ENCODE measurements at regions not wholly inside any gene's neighbourhood (a gene's known extent, or its start where the extent isn't known, plus 50 kb on each side); places are given as distances from the start of the nearest gene placed in this dataset.

DNA sequence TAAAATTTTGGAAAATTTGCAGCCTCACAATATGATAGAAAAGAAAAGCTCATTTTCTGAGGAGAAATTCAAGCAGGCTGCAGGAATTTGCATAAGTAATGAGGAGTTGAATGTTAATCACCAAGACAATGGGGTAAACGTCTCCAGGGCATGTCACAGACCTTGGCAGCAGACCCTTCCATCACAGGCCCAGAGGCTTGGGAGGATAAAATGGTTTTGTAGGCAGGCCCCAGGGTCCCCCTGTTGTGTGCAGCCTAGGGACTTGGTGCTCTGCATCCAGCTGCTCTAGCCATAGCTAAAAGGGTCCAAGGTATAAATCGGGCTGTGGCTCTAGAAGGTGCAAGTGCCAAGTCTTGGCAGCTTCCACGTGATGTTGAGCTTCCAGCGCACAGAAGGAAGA is 112.2 kb upstream of the FMN2 start:
- H3K27ac ChIP-seq, result no peak overlapping the region
- TF ChIP-seq, protein P1, sequence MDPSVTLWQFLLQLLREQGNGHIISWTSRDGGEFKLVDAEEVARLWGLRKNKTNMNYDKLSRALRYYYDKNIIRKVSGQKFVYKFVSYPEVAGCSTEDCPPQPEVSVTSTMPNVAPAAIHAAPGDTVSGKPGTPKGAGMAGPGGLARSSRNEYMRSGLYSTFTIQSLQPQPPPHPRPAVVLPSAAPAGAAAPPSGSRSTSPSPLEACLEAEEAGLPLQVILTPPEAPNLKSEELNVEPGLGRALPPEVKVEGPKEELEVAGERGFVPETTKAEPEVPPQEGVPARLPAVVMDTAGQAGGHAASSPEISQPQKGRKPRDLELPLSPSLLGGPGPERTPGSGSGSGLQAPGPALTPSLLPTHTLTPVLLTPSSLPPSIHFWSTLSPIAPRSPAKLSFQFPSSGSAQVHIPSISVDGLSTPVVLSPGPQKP (IDR thresholded peaks at IDR 0.05; ENCODE audit: low read depth, low read length), result no peak
- TF ChIP-seq ZFP36 (IDR thresholded peaks at IDR 0.05; ENCODE audit: borderline replicate concordance, partially characterized antibody) (peak; percentile 93), POLR2A (IDR thresholded peaks at IDR 0.05; ENCODE audit: low read length) (no peak)
- ChIA-PET POLR2A (no interaction called here), CTCF (interaction anchor here (0.9 to 1.9 kb wide), 2 partner anchors 27 to 29 kb away, joined by 3 to 7 read pairs; no protein-coding TSS in a partner anchor)
- 2% methylated on average over 4 of the region's 4 CpGs for WGBS (ENCODE audit: missing lambda C conversion rate)
- H3K4me1 ChIP-seq, result no peaks in the 10 kb centered on the region
- peaks cover 36% of the 10 kb centered on the region; the same call in 2 of the 3 replicates for H3K9me3 ChIP-seq
- FAIRE-seq (no peak), ATAC-seq (no peak), DNase-seq (ENCODE audit: low read depth in 1 of 2, low spot score in 1 of 2) (no peak)
- H3K4me2 ChIP-seq, result no peak overlapping the region
- H3K4me3 ChIP-seq, result no peak overlapping the region

DNA sequence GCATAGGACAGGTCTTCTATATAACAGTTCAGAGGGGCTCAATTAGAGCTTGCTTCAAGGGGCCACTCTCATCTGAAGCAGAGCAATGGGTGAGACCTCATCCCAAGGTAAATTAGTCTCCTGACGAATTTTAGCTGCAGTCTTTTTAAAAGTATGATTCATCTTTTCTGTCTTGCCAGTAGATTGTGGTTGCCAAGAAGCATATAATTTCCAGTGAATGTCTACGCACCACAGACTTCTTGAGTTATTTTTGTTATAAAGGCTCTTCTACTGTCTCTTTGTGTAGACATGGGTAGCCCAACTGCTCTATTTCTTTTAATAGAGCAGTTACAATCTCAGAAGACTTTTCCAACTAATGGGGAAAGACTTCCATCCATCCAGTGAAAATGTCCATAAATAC is 108.9 kb upstream of the FMN2 start:
- POLR2A ChIA-PET, result no interaction called here
- no peak for DNase-seq (ENCODE audit: low read depth in 1 of 2, low spot score in 1 of 2)
- no peak for TF ChIP-seq HEYL (CRISPR knock-in tag; IDR thresholded peaks at IDR 0.05)
- no peak for TF ChIP-seq EHMT2 (IDR thresholded peaks at IDR 0.05; ENCODE audit: low read depth)
- TF ChIP-seq ZSCAN20 (CRISPR knock-in tag; IDR thresholded peaks at IDR 0.05), result no peak
- TF ChIP-seq, protein P1 (IDR thresholded peaks at IDR 0.05; ENCODE audit: low read depth, low read length), result no peak
- no peak for TF ChIP-seq HOXB5 (CRISPR knock-in tag; IDR thresholded peaks at IDR 0.05)
- TF ChIP-seq RAD21 (conservative IDR thresholded peaks at IDR 0.05 in 1 of 2, IDR thresholded peaks at IDR 0.05 in 1 of 2), result no peak
- no peak for TF ChIP-seq KDM5A (IDR thresholded peaks at IDR 0.05)
- TF ChIP-seq CHD4 (IDR thresholded peaks at IDR 0.05; ENCODE audit: borderline replicate concordance), result no peak
- no peak for TF ChIP-seq HOXA7 (CRISPR knock-in tag; IDR thresholded peaks at IDR 0.05)
- TF ChIP-seq, protein P2, sequence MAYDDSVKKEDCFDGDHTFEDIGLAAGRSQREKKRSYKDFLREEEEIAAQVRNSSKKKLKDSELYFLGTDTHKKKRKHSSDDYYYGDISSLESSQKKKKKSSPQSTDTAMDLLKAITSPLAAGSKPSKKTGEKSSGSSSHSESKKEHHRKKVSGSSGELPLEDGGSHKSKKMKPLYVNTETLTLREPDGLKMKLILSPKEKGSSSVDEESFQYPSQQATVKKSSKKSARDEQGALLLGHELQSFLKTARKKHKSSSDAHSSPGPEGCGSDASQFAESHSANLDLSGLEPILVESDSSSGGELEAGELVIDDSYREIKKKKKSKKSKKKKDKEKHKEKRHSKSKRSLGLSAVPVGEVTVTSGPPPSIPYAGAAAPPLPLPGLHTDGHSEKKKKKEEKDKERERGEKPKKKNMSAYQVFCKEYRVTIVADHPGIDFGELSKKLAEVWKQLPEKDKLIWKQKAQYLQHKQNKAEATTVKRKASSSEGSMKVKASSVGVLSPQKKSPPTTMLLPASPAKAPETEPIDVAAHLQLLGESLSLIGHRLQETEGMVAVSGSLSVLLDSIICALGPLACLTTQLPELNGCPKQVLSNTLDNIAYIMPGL (CRISPR knock-in tag; IDR thresholded peaks at IDR 0.05; ENCODE audit: borderline replicate concordance), result no peak
- no peak for TF ChIP-seq MYC (IDR thresholded peaks at IDR 0.05; ENCODE audit: borderline replicate concordance, low read length)
- no peak for TF ChIP-seq ZFP36 (IDR thresholded peaks at IDR 0.05; ENCODE audit: borderline replicate concordance, partially characterized antibody)

DNA sequence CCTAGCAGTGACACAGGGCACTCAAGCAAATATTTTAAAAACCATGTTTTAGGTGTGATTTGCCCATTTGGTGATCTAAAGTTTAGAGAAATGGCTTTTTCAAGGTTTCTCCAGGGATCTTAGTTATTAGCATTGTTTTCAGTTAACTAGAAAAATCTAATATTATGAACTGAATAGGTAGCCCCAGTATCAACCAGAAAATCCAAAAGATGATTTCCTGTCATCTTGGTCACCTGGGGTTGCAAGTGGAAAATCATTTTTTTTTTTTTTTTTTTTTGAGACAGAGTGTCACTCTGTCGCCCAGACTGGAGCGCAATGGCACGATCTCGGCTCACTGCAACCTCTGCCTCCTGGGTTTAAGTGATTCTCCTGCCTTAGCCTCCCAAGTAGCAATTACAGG is 106.6 kb upstream of the FMN2 start:
- CTCF ChIA-PET, result no interaction called here
- H3K27ac ChIP-seq, result no peak overlapping the region
- no peaks in the 10 kb centered on the region for H3K4me1 ChIP-seq
- no peak for FAIRE-seq
- POLR2A ChIA-PET, result no interaction called here
- 65% methylated on average over 4 of the region's 4 CpGs for WGBS (ENCODE audit: missing lambda C conversion rate)
- TF ChIP-seq ZC3H11A (IDR thresholded peaks at IDR 0.05) (no peak), ZFP36 (IDR thresholded peaks at IDR 0.05; ENCODE audit: borderline replicate concordance, partially characterized antibody) (no peak), KDM1A (IDR thresholded peaks at IDR 0.05; ENCODE audit: low read depth) (no peak), PHF8 (IDR thresholded peaks at IDR 0.05; ENCODE audit: borderline replicate concordance, low read depth) (no peak), HOXA7 (CRISPR knock-in tag; IDR thresholded peaks at IDR 0.05) (no peak), RFX5 (IDR thresholded peaks at IDR 0.05) (no peak), MAFK (IDR thresholded peaks at IDR 0.05; ENCODE audit: partially characterized antibody) (no peak), ESRRA (IDR thresholded peaks at IDR 0.05; ENCODE audit: borderline replicate concordance, low read length) (no peak)
- TF ChIP-seq, protein P3, sequence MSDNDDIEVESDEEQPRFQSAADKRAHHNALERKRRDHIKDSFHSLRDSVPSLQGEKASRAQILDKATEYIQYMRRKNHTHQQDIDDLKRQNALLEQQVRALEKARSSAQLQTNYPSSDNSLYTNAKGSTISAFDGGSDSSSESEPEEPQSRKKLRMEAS (IDR thresholded peaks at IDR 0.05), result no peak
- TF ChIP-seq, protein P4, sequence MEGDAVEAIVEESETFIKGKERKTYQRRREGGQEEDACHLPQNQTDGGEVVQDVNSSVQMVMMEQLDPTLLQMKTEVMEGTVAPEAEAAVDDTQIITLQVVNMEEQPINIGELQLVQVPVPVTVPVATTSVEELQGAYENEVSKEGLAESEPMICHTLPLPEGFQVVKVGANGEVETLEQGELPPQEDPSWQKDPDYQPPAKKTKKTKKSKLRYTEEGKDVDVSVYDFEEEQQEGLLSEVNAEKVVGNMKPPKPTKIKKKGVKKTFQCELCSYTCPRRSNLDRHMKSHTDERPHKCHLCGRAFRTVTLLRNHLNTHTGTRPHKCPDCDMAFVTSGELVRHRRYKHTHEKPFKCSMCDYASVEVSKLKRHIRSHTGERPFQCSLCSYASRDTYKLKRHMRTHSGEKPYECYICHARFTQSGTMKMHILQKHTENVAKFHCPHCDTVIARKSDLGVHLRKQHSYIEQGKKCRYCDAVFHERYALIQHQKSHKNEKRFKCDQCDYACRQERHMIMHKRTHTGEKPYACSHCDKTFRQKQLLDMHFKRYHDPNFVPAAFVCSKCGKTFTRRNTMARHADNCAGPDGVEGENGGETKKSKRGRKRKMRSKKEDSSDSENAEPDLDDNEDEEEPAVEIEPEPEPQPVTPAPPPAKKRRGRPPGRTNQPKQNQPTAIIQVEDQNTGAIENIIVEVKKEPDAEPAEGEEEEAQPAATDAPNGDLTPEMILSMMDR (IDR thresholded peaks at IDR 0.05), result no peak
- H3K9me3 ChIP-seq, result peaks cover 33% of the 10 kb centered on the region; the same call in 2 of the 3 replicates
- ATAC-seq, result no peak
- H3K4me3 ChIP-seq, result no peak overlapping the region
- no peak for DNase-seq (ENCODE audit: low read depth in 1 of 2, low spot score in 1 of 2)
- no peak overlapping the region for H3K4me2 ChIP-seq

More for the DNA sequence above, 108.9 kb upstream of the FMN2 start:
- H3K4me3 ChIP-seq, result no peak overlapping the region
- CTCF ChIA-PET, result interaction anchor here (0.7 to 2.0 kb wide), 2 partner anchors 32 to 34 kb away, joined by 3 to 14 read pairs; no protein-coding TSS in a partner anchor
- peaks cover 51% of the 10 kb centered on the region; the same call in 2 of the 3 replicates for H3K9me3 ChIP-seq
- H3K4me1 ChIP-seq, result no peaks in the 10 kb centered on the region
- 16% methylated on average over 2 of the region's 2 CpGs for WGBS (ENCODE audit: missing lambda C conversion rate)
- ATAC-seq (no peak), FAIRE-seq (no peak)
- no peak overlapping the region for H3K4me2 ChIP-seq
- no peak overlapping the region for H3K27ac ChIP-seq

Measured in A549 (cell line).